Tibial nerve (tissue), 4 donors: ENCODE measurements at regions not wholly inside any gene's neighbourhood (a gene's known extent, or its start where the extent isn't known, plus 50 kb on each side); places are given as distances from the start of the nearest gene placed in this dataset.

ENCODE experiments used
- DNase-seq, 2 donors: peaks; one replicate each; pipeline ENCODE4 v3.0.0-alpha.2; 2019; ENCODE audit warnings: low spot score in 2 of 2
- H3K27ac ChIP-seq, 4 donors: fragments of 200-600 bp; sonication (generic) in 3 of 4; one replicate each; pipeline ENCODE4 v1.5.1; 2017 to 2019; ENCODE audit warnings: mild to moderate bottlenecking in 1 of 4
- H3K27me3 ChIP-seq, 2 donors: fragments of 200-600 bp; sonication (generic) in 1 of 2; one replicate each; pipeline versions ENCODE4 v1.5.1 to v1.6.0; 2017 to 2019
- H3K36me3 ChIP-seq, 3 donors: fragments of 200-600 bp; sonication (generic); one replicate each; pipeline ENCODE4 v1.5.1; 2018 to 2019
- H3K4me1 ChIP-seq, 4 donors: fragments of 200-600 bp; sonication (generic) in 3 of 4; one replicate each; pipeline ENCODE4 v1.5.1; 2017 to 2019
- H3K4me3 ChIP-seq, 4 donors: fragments of 200-600 bp; sonication (generic) in 3 of 4; one replicate each; pipeline ENCODE4 v1.5.1; 2017 to 2019; ENCODE audit warnings: mild to moderate bottlenecking in 1 of 4, moderate library complexity in 1 of 4
- H3K9me3 ChIP-seq, 4 donors: fragments of 200-600 bp; sonication (generic) in 3 of 4; one replicate each; pipeline ENCODE4 v1.5.1; 2017 to 2019
- CTCF ChIP-seq, 5 experiments: fragments of 200-600 bp in 3 of 5; fragments of 450-650 bp in 2 of 5; sonication (generic) in 3 of 5; IDR thresholded peaks; one replicate each; pipeline ENCODE4 v1.5.1; 2016 to 2019; ENCODE audit warnings: antibody characterized with exemption in 5 of 5, mild to moderate bottlenecking in 3 of 5, moderate library complexity in 2 of 5
- EP300 ChIP-seq, 2 donors: sonication (generic); formaldehyde crosslinking; IDR thresholded peaks; one replicate each; pipeline ENCODE4 v1.6.1; 2017; ENCODE audit warnings: antibody characterized with exemption in 2 of 2, mild to moderate bottlenecking in 1 of 2
- POLR2A ChIP-seq, 2 donors: fragments of 450-650 bp; IDR thresholded peaks; one replicate each; pipeline ENCODE4 v1.6.1; 2017; ENCODE audit warnings: antibody characterized with exemption in 2 of 2, mild to moderate bottlenecking in 2 of 2, moderate library complexity in 2 of 2
- WGBS, 2 donors: methylation state at CpG; one replicate each; pipeline ENCODE4 v1.1.5; 2018; 5-methylcytosine and 5-hydroxymethylcytosine counted together

GRCh38 chr5:103918668-103919367 lies 356.2 kb upstream of the NUDT12 start:
- no peaks in the 10 kb centered on the region for H3K9me3 ChIP-seq
- H3K4me1 ChIP-seq, result peaks cover 0 to 8% (median 0%) of the 10 kb centered on the region in 4 donors
- no peak for TF ChIP-seq EP300 (IDR thresholded peaks at IDR 0.05)
- TF ChIP-seq POLR2A (IDR thresholded peaks at IDR 0.05), result no peak
- no peak for TF ChIP-seq CTCF (IDR thresholded peaks at IDR 0.05)
- H3K4me3 ChIP-seq, result no peak overlapping the region
- no peak overlapping the region for H3K27ac ChIP-seq
- no peaks in the 10 kb centered on the region for H3K36me3 ChIP-seq
- DNase-seq, result no peak
- no peaks in the 10 kb centered on the region for H3K27me3 ChIP-seq

GRCh38 chr5:103915081-103915480 lies 352.5 kb upstream of the NUDT12 start:
- Histone ChIP-seq H3K27me3 (no peaks in the 10 kb centered on the region), H3K4me1 (peaks cover 0 to 8% (median 0%) of the 10 kb centered on the region in 4 donors), H3K9me3 (no peaks in the 10 kb centered on the region), H3K27ac (no peak overlapping the region), H3K36me3 (no peaks in the 10 kb centered on the region), H3K4me3 (no peak overlapping the region)
- TF ChIP-seq CTCF (IDR thresholded peaks at IDR 0.05) (no peak), POLR2A (IDR thresholded peaks at IDR 0.05) (no peak), EP300 (IDR thresholded peaks at IDR 0.05) (no peak)
- WGBS, 2 donors, result 71 to 73% methylated on average over 1 of the region's 1 CpG
- no peak for DNase-seq

DNA sequence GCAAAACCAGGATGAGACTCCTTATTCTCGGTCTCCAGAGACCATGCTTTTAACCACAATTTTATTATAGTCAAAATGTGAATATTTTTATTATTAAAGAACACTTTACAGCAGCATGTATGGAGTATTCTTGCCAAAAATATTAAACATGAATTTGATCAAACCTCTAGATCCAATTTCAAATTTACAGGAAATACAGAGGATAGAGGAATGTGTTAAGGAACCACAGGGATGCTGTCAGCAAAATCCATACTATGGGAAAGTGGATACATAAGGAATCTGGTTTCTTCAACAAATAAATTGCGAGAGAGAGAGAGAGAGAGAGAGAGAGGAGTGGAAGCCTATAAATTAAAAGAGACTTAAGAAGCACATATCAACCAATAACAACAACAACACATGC lies 348.2 kb upstream of the NUDT12 start:
- no peak for DNase-seq
- H3K4me3 ChIP-seq, result no peak overlapping the region
- H3K27me3 ChIP-seq, result no peaks in the 10 kb centered on the region
- WGBS, 2 donors, result 83 to 85% methylated on average over 2 of the region's 2 CpGs
- H3K4me1 ChIP-seq, result no peaks in the 10 kb centered on the region
- TF ChIP-seq POLR2A (IDR thresholded peaks at IDR 0.05), result no peak
- no peak for TF ChIP-seq EP300 (IDR thresholded peaks at IDR 0.05)
- no peak for TF ChIP-seq CTCF (IDR thresholded peaks at IDR 0.05)
- no peak overlapping the region for H3K27ac ChIP-seq
- no peaks in the 10 kb centered on the region for H3K9me3 ChIP-seq
- H3K36me3 ChIP-seq, result no peaks in the 10 kb centered on the region

GRCh38 chr5:103910011-103910410 lies 347.4 kb upstream of the NUDT12 start:
- H3K36me3 ChIP-seq, result no peaks in the 10 kb centered on the region
- no peak overlapping the region for H3K4me3 ChIP-seq
- no peaks in the 10 kb centered on the region for H3K4me1 ChIP-seq
- no peak overlapping the region for H3K27ac ChIP-seq
- no peaks in the 10 kb centered on the region for H3K9me3 ChIP-seq
- WGBS, 2 donors, result 83 to 90% methylated on average over 2 of the region's 2 CpGs
- TF ChIP-seq POLR2A (IDR thresholded peaks at IDR 0.05) (no peak), CTCF (IDR thresholded peaks at IDR 0.05) (no peak), EP300 (IDR thresholded peaks at IDR 0.05) (no peak)
- no peak for DNase-seq
- H3K27me3 ChIP-seq, result no peaks in the 10 kb centered on the region

GRCh38 chr5:103909391-103909790 lies 346.8 kb upstream of the NUDT12 start:
- H3K27me3 ChIP-seq, result no peaks in the 10 kb centered on the region
- H3K4me1 ChIP-seq, result no peaks in the 10 kb centered on the region
- H3K9me3 ChIP-seq, result no peaks in the 10 kb centered on the region
- no peak for DNase-seq
- no peak overlapping the region for H3K27ac ChIP-seq
- no peak overlapping the region for H3K4me3 ChIP-seq
- TF ChIP-seq CTCF (IDR thresholded peaks at IDR 0.05) (no peak), EP300 (IDR thresholded peaks at IDR 0.05) (no peak), POLR2A (IDR thresholded peaks at IDR 0.05) (no peak)
- 69 to 75% methylated on average over 3 of the region's 3 CpGs for WGBS, 2 donors
- H3K36me3 ChIP-seq, result no peaks in the 10 kb centered on the region
